ENCODE measurements at regions not wholly inside any gene's neighbourhood (a gene's known extent, or its start where the extent isn't known, plus 50 kb on each side); places are given as distances from the start of the nearest gene placed in this dataset.

GRCh38 chr15:58261368-58261767, 123.2 kb downstream of the AQP9 start:
- no peak for DNase-seq
- Mint-ChIP-seq H3K9me3 (no peaks in the 10 kb centered on the region), H3K27me3 (ENCODE audit: low read depth) (peaks cover 5% of the 10 kb centered on the region), H3K4me3 (no peak overlapping the region), H3K36me3 (ENCODE audit: insufficient read depth) (no peaks in the 10 kb centered on the region), H3K4me1 (ENCODE audit: low read depth) (peaks cover 7% of the 10 kb centered on the region)
- ATAC-seq: no peak

- H3K27me3 Mint-ChIP-seq (ENCODE audit: low read depth): peaks cover 5% of the 10 kb centered on the region
- H3K9me3 Mint-ChIP-seq: no peaks in the 10 kb centered on the region
- DNase-seq (no peak), ATAC-seq (no peak)
- no peaks in the 10 kb centered on the region for H3K36me3 Mint-ChIP-seq (ENCODE audit: insufficient read depth)
- peak overlapping the region; percentile 8 for H3K4me3 Mint-ChIP-seq
- H3K4me1 Mint-ChIP-seq (ENCODE audit: low read depth): peaks cover 7% of the 10 kb centered on the region
These were observed 126.1 kb downstream of the AQP9 start for GRCh38 chr15:58264053-58264971.

DNA sequence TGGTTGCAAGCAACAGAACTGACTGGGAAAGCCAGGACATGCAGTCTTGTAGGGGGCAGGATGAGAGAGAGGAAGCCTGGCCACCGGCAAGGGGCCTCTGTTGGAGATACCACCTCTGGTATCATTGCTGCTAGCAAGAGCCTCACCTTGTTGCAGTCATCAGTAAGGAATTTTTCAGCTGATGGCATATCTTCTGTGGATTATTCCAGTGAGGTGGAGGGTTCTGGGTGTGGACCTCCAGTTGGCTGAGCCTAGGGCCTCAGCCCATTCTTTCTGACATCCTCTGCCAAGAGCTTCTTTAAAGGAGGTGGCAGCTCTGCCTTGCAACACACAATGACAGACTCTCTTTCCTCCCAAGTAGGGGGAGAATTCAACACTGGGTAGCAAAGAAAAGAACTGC, 128.9 kb downstream of the AQP9 start:
- DNase-seq: no peak
- H3K27me3 Mint-ChIP-seq (ENCODE audit: low read depth): peaks cover 5% of the 10 kb centered on the region
- no peaks in the 10 kb centered on the region for H3K36me3 Mint-ChIP-seq (ENCODE audit: insufficient read depth)
- ATAC-seq: no peak
- H3K4me1 Mint-ChIP-seq (ENCODE audit: low read depth): peaks cover 15% of the 10 kb centered on the region
- no peak overlapping the region for H3K4me3 Mint-ChIP-seq
- H3K9me3 Mint-ChIP-seq: peaks cover 4% of the 10 kb centered on the region

- no peak for ATAC-seq
- Mint-ChIP-seq H3K4me1 (ENCODE audit: low read depth) (peaks cover 12% of the 10 kb centered on the region), H3K27me3 (ENCODE audit: low read depth) (no peaks in the 10 kb centered on the region), H3K9me3 (peaks cover 4% of the 10 kb centered on the region), H3K4me3 (no peak overlapping the region), H3K36me3 (ENCODE audit: insufficient read depth) (no peaks in the 10 kb centered on the region)
- no peak for DNase-seq
These were observed 130.6 kb downstream of the AQP9 start for GRCh38 chr15:58268746-58269267.

DNA sequence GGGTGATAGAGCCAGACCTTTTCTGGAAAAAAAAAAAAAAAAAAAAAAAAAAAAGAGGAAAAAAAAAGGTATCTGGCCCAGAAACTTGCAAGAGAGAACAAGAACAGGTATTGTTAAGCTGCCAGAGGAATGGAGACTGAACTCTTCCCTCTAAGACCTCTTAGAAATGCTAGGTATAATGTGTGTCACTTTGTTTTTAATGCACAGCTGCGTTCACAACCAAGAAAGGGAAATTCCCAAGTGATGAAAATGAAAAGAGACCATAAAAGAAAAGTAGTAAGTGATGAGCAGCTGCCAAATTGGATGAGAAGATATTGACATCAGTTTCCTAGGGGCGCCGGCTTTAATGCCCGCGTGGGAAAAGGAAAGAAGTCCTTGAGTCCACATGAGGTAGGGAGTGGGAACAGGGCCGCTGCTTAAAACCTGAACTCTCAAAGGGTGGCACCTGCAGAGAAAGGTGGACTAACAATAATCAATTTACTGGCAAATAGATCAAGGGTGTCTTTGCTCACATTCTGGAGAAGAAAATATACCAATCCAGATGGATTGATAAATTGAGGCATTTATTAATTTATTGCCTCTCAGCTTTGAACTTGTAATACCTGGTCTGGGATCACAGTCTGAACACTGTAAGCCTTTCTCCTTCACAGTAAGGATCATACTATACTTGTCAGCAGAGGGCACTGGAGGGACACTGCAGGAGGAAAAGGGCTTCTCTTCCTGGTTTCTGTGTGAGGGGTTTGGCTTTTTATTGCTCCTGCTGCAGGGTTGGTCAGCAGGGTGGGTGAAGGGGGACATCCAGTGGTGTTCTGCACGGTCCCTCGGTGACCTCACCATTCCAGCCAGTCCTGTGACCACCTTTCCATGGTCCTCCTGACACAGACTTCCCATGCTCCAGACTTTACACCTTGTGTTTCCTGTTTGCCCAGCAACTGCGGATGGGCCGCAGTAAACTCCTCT, 131.6 kb downstream of the AQP9 start:
- Mint-ChIP-seq H3K4me3 (no peak overlapping the region), H3K4me1 (ENCODE audit: low read depth) (peaks cover 9% of the 10 kb centered on the region), H3K27me3 (ENCODE audit: low read depth) (no peaks in the 10 kb centered on the region), H3K36me3 (ENCODE audit: insufficient read depth) (no peaks in the 10 kb centered on the region), H3K9me3 (peaks cover 4% of the 10 kb centered on the region)
- peak; percentile 54 to 65 for ATAC-seq
- DNase-seq: no peak

- H3K9me3 Mint-ChIP-seq: peaks cover 4% of the 10 kb centered on the region
- H3K4me1 Mint-ChIP-seq (ENCODE audit: low read depth): peaks cover 9% of the 10 kb centered on the region
- DNase-seq (no peak), ATAC-seq (no peak)
- H3K36me3 Mint-ChIP-seq (ENCODE audit: insufficient read depth): no peaks in the 10 kb centered on the region
- no peak overlapping the region for H3K4me3 Mint-ChIP-seq
- no peaks in the 10 kb centered on the region for H3K27me3 Mint-ChIP-seq (ENCODE audit: low read depth)
These were observed 133.2 kb downstream of the AQP9 start for GRCh38 chr15:58271410-58271809.

DNA sequence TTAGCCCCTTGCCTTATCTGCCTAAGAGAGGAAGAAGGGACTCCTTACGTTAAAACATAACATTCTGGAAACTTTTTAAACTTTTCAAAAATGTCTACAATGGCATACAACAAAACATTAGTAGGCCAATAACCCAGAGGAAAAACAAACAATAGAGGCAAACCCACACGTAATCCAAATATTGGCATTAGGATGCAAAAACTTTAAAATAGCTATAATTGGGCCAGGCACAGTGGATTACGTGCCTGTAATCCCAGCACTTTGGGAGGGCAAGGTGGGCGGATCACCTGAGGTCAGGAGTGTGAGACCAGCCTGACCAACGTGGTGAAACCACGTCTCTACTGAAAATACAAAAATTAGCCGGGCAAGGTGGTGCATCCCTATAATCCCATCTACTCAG, 134.9 kb downstream of the AQP9 start:
- no peak overlapping the region for H3K4me3 Mint-ChIP-seq
- no peaks in the 10 kb centered on the region for H3K36me3 Mint-ChIP-seq (ENCODE audit: insufficient read depth)
- H3K4me1 Mint-ChIP-seq (ENCODE audit: low read depth): peaks cover 9% of the 10 kb centered on the region
- peaks cover 4% of the 10 kb centered on the region for H3K9me3 Mint-ChIP-seq
- DNase-seq (no peak), ATAC-seq (no peak)
- no peaks in the 10 kb centered on the region for H3K27me3 Mint-ChIP-seq (ENCODE audit: low read depth)

GRCh38 chr15:58274885-58275284, 136.7 kb downstream of the AQP9 start:
- Mint-ChIP-seq H3K4me1 (ENCODE audit: low read depth) (peaks cover 4% of the 10 kb centered on the region), H3K36me3 (ENCODE audit: insufficient read depth) (no peaks in the 10 kb centered on the region), H3K9me3 (peaks cover 4% of the 10 kb centered on the region), H3K27me3 (ENCODE audit: low read depth) (no peaks in the 10 kb centered on the region), H3K4me3 (no peak overlapping the region)
- no peak for DNase-seq
- no peak for ATAC-seq

GRCh38 chr15:58275785-58276184, 137.6 kb downstream of the AQP9 start:
- ATAC-seq: no peak
- peaks cover 4% of the 10 kb centered on the region for H3K9me3 Mint-ChIP-seq
- H3K36me3 Mint-ChIP-seq (ENCODE audit: insufficient read depth): no peaks in the 10 kb centered on the region

DNA sequence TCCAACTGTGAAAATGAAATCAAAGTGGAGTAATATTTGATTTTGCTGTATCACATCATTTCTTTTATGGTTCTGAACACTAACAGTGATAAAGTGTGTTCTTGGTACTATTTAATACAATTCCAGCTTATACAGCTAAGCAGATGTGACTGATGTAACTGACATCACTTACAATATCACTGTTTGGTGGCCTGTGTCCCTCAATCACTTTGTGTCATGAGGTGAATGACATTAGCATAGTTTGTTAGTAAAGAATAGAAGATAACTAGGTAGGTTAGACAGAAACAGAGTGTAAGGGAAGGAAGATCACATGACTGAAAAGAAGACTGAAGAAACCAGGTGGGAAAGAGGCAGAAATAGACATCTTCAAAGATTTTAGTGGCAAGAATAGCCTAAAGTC, 138.7 kb downstream of the AQP9 start:
- Mint-ChIP-seq H3K9me3 (no peaks in the 10 kb centered on the region), H3K27me3 (ENCODE audit: low read depth) (no peaks in the 10 kb centered on the region), H3K4me1 (ENCODE audit: low read depth) (no peaks in the 10 kb centered on the region), H3K4me3 (no peak overlapping the region), H3K36me3 (ENCODE audit: insufficient read depth) (no peaks in the 10 kb centered on the region)
- no peak for DNase-seq
- no peak for ATAC-seq

More at GRCh38 chr15:58275785-58276184, 137.6 kb downstream of the AQP9 start:
- H3K27me3 Mint-ChIP-seq (ENCODE audit: low read depth): no peaks in the 10 kb centered on the region
- no peak for DNase-seq
- no peak overlapping the region for H3K4me3 Mint-ChIP-seq
- no peaks in the 10 kb centered on the region for H3K4me1 Mint-ChIP-seq (ENCODE audit: low read depth)

GRCh38 chr15:58277333-58277732, 139.2 kb downstream of the AQP9 start:
- ATAC-seq (no peak), DNase-seq (no peak)
- no peaks in the 10 kb centered on the region for H3K27me3 Mint-ChIP-seq (ENCODE audit: low read depth)
- H3K9me3 Mint-ChIP-seq: no peaks in the 10 kb centered on the region
- no peak overlapping the region for H3K4me3 Mint-ChIP-seq
- no peaks in the 10 kb centered on the region for H3K36me3 Mint-ChIP-seq (ENCODE audit: insufficient read depth)
- no peaks in the 10 kb centered on the region for H3K4me1 Mint-ChIP-seq (ENCODE audit: low read depth)

DNA sequence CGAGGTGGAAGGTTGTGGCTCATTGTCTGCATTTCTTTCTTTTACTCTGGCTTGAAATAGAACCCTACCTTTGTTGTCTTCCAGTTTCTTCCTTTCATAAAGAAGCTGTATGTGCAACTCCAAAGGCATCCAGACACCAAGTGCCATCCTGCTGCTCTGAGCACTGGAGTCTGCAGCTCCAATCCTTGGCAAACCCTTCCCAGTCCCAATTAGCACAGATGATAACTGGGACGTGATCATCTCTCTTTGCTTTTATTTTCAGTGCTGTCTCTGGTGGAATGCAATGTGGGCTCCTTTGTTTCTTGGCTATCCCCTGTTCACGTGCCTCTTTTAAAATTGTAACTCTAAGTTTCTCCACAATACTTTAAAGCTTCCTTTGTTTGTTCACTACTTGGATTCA, 140.9 kb downstream of the AQP9 start:
- no peak overlapping the region for H3K4me3 Mint-ChIP-seq
- H3K9me3 Mint-ChIP-seq: no peaks in the 10 kb centered on the region
- H3K4me1 Mint-ChIP-seq (ENCODE audit: low read depth): no peaks in the 10 kb centered on the region
- DNase-seq (no peak), ATAC-seq (no peak)
- no peaks in the 10 kb centered on the region for H3K27me3 Mint-ChIP-seq (ENCODE audit: low read depth)
- H3K36me3 Mint-ChIP-seq (ENCODE audit: insufficient read depth): no peaks in the 10 kb centered on the region

DNA sequence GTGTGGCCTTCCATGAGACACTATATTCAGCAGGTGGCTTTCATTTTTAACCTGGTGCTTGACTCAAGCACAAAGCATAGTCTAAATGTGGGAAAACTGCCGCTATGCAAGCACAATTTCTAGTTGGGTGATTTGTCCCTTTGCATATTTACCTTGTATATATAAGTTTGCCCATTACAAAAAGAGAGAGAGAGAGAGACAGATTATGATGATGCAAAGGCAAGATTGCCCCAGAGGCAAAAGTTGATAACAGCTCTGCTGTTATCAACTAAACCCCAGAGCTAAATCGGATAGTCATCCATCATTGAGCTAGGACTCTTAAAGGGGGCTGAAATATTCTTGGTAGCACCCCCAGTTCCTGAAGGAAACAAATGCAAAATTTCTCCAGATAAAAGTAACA, 141.5 kb downstream of the AQP9 start:
- Mint-ChIP-seq H3K9me3 (no peaks in the 10 kb centered on the region), H3K36me3 (ENCODE audit: insufficient read depth) (no peaks in the 10 kb centered on the region), H3K27me3 (ENCODE audit: low read depth) (no peaks in the 10 kb centered on the region), H3K4me1 (ENCODE audit: low read depth) (no peaks in the 10 kb centered on the region), H3K4me3 (no peak overlapping the region)
- DNase-seq (no peak), ATAC-seq (no peak)

DNA sequence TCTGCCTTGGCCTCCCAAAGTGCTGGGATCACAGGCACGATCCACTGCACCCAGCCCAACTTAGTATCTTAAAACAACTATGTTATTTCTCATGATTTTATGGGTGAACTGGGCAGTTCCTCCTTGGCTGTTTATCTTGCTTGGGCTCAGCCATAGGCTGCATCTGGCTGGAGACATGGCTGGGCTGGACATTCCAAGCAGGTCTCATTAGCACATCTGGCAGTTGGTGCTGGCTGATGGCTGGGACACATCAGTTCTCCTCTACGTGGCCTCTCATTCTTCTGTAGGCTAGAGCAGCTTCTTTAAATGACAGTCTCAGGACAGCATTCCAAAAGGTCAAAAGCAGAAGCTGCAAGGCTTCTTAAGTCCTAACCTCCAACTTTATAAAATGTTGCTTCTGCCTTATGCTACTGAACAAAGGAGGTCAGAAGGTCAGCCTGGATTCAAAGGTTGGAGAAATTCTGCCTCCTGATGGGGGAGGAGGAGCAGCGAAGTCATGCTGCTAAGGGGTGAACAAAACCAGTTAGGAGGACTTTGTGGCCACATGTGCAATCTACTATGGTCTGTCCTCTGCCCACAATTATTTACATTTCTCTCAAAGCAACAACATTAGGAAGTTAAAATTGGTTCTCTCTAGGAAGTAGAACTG, 144.0 kb downstream of the AQP9 start:
- Mint-ChIP-seq H3K36me3 (ENCODE audit: insufficient read depth) (no peaks in the 10 kb centered on the region), H3K27me3 (ENCODE audit: low read depth) (no peaks in the 10 kb centered on the region), H3K9me3 (no peaks in the 10 kb centered on the region), H3K4me3 (no peak overlapping the region), H3K4me1 (ENCODE audit: low read depth) (peaks cover 4% of the 10 kb centered on the region)
- no peak for ATAC-seq
- no peak for DNase-seq
